22Rv1 (cell line): ENCODE measurements at regions not wholly inside any gene's neighbourhood (a gene's known extent, or its start where the extent isn't known, plus 50 kb on each side); places are given as distances from the start of the nearest gene placed in this dataset.

ENCODE experiments used
- ZFX ChIP-seq: fragments of 450-650 bp; IDR thresholded peaks from 2 replicates; pipeline ENCODE4 v1.6.1; 2017; ENCODE audit warnings: antibody characterized with exemption, borderline replicate concordance
- TF ChIP-seq, protein P1 (sequence below): fragments of 450-650 bp; IDR thresholded peaks from 2 replicates; pipeline ENCODE4 v1.5.1; 2017; ENCODE audit warnings: mild to moderate bottlenecking

DNA sequence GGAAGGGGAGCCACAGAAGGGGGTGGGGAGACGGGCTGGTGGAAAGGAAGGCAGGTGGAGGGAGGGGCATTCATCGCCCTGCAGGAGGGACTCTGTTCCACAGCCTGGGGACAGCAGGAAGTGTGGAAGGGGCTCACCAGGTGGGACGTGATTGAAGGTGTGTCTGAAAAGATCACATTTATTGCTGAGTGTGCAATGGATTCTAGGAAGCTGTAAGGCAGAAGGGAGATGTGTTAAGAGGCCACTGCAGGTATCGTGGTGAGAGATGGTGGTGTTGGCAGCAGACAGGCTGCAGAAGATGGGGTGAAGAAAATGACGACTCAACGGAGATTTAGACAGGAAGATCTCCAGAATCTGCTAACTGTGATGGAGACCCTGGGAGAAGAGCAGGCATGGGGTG, 537.4 kb downstream of the MN1 start:
- TF ChIP-seq, protein P1, sequence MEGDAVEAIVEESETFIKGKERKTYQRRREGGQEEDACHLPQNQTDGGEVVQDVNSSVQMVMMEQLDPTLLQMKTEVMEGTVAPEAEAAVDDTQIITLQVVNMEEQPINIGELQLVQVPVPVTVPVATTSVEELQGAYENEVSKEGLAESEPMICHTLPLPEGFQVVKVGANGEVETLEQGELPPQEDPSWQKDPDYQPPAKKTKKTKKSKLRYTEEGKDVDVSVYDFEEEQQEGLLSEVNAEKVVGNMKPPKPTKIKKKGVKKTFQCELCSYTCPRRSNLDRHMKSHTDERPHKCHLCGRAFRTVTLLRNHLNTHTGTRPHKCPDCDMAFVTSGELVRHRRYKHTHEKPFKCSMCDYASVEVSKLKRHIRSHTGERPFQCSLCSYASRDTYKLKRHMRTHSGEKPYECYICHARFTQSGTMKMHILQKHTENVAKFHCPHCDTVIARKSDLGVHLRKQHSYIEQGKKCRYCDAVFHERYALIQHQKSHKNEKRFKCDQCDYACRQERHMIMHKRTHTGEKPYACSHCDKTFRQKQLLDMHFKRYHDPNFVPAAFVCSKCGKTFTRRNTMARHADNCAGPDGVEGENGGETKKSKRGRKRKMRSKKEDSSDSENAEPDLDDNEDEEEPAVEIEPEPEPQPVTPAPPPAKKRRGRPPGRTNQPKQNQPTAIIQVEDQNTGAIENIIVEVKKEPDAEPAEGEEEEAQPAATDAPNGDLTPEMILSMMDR = no peak
- TF ChIP-seq ZFX = no peak
